ENCODE measurements at regions not wholly inside any gene's neighbourhood (a gene's known extent, or its start where the extent isn't known, plus 50 kb on each side); places are given as distances from the start of the nearest gene placed in this dataset.

- no peaks in the 10 kb centered on the region for H3K79me2 ChIP-seq (replicated peaks; ENCODE audit: insufficient read depth)
- H2AFZ ChIP-seq, result no peak overlapping the region
- H3F3A ChIP-seq (replicated peaks; ENCODE audit: low read depth), result no peaks in the 10 kb centered on the region
Observed at GRCh38 chr6:16974387-16974673, 127.5 kb upstream of the STMND1 start.

More at GRCh38 chr6:16974387-16974673, 127.5 kb upstream of the STMND1 start:
- H3K36me3 ChIP-seq (ENCODE audit: insufficient read depth), result no peaks in the 10 kb centered on the region
- DNase-seq (ENCODE audit: low spot score), result no peak
- no peaks in the 10 kb centered on the region for H3K4me1 ChIP-seq (ENCODE audit: insufficient read depth)
- no peak overlapping the region for H3K4me2 ChIP-seq
- Mint-ChIP-seq H3K36me3 (ENCODE audit: low read depth) (no peaks in the 10 kb centered on the region), H3K27ac (no peak overlapping the region), H3K4me3 (no peak overlapping the region), H3K27me3 (ENCODE audit: insufficient read depth, low read depth, poor library complexity) (no peaks in the 10 kb centered on the region), H3K4me1 (no peaks in the 10 kb centered on the region; the same call in 2 of the 3 replicates), H3K9me3 (no peaks in the 10 kb centered on the region)
- no peaks in the 10 kb centered on the region; the same call in 1 of the 2 replicates for H4K20me1 ChIP-seq (replicated peaks; ENCODE audit: insufficient read depth)
- no peak overlapping the region for H3K27ac ChIP-seq (ENCODE audit: low read depth)
- H3K27me3 ChIP-seq (ENCODE audit: insufficient read depth), result no peaks in the 10 kb centered on the region
- no peak for ATAC-seq
- no peaks in the 10 kb centered on the region for H3K9me2 ChIP-seq (ENCODE audit: insufficient read depth)
- H3K4me3 ChIP-seq, result no peak overlapping the region
- TF ChIP-seq, protein P1, sequence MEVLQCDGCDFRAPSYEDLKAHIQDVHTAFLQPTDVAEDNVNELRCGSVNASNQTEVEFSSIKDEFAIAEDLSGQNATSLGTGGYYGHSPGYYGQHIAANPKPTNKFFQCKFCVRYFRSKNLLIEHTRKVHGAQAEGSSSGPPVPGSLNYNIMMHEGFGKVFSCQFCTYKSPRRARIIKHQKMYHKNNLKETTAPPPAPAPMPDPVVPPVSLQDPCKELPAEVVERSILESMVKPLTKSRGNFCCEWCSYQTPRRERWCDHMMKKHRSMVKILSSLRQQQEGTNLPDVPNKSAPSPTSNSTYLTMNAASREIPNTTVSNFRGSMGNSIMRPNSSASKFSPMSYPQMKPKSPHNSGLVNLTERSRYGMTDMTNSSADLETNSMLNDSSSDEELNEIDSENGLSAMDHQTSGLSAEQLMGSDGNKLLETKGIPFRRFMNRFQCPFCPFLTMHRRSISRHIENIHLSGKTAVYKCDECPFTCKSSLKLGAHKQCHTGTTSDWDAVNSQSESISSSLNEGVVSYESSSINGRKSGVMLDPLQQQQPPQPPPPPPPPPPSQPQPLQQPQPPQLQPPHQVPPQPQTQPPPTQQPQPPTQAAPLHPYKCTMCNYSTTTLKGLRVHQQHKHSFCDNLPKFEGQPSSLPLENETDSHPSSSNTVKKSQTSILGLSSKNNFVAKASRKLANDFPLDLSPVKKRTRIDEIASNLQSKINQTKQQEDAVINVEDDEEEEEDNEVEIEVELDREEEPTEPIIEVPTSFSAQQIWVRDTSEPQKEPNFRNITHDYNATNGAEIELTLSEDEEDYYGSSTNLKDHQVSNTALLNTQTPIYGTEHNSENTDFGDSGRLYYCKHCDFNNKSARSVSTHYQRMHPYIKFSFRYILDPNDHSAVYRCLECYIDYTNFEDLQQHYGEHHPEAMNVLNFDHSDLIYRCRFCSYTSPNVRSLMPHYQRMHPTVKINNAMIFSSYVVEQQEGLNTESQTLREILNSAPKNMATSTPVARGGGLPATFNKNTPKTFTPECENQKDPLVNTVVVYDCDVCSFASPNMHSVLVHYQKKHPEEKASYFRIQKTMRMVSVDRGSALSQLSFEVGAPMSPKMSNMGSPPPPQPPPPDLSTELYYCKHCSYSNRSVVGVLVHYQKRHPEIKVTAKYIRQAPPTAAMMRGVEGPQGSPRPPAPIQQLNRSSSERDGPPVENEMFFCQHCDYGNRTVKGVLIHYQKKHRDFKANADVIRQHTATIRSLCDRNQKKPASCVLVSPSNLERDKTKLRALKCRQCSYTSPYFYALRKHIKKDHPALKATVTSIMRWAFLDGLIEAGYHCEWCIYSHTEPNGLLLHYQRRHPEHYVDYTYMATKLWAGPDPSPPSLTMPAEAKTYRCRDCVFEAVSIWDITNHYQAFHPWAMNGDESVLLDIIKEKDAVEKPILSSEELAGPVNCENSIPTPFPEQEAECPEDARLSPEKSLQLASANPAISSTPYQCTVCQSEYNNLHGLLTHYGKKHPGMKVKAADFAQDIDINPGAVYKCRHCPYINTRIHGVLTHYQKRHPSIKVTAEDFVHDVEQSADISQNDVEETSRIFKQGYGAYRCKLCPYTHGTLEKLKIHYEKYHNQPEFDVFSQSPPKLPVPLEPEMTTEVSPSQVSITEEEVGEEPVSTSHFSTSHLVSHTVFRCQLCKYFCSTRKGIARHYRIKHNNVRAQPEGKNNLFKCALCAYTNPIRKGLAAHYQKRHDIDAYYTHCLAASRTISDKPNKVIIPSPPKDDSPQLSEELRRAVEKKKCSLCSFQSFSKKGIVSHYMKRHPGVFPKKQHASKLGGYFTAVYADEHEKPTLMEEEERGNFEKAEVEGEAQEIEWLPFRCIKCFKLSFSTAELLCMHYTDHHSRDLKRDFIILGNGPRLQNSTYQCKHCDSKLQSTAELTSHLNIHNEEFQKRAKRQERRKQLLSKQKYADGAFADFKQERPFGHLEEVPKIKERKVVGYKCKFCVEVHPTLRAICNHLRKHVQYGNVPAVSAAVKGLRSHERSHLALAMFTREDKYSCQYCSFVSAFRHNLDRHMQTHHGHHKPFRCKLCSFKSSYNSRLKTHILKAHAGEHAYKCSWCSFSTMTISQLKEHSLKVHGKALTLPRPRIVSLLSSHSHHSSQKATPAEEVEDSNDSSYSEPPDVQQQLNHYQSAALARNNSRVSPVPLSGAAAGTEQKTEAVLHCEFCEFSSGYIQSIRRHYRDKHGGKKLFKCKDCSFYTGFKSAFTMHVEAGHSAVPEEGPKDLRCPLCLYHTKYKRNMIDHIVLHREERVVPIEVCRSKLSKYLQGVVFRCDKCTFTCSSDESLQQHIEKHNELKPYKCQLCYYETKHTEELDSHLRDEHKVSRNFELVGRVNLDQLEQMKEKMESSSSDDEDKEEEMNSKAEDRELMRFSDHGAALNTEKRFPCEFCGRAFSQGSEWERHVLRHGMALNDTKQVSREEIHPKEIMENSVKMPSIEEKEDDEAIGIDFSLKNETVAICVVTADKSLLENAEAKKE (CRISPR knock-in tag; IDR thresholded peaks at IDR 0.05), result no peak
- no peak for TF ChIP-seq CTCF (conservative IDR thresholded peaks at IDR 0.05; ENCODE audit: low read depth in 2 of 2)
- no peak for TF ChIP-seq JUNB (IDR thresholded peaks at IDR 0.05; ENCODE audit: unreplicated experiment)
- no peak for TF ChIP-seq ETS1 (IDR thresholded peaks at IDR 0.05)
- TF ChIP-seq EZH2 (IDR thresholded peaks at IDR 0.05; ENCODE audit: low read depth, unreplicated experiment), result no peak
- TF ChIP-seq ZNF114 (CRISPR knock-in tag; IDR thresholded peaks at IDR 0.05), result no peak
- no peak for TF ChIP-seq POLR2AphosphoS5 (IDR thresholded peaks at IDR 0.05; ENCODE audit: low read depth)
- TF ChIP-seq REST (IDR thresholded peaks at IDR 0.05; ENCODE audit: unreplicated experiment), result no peak
- TF ChIP-seq CREB1 (CRISPR knock-in tag; IDR thresholded peaks at IDR 0.05; ENCODE audit: low read depth), result no peak
- TF ChIP-seq NANOG (IDR thresholded peaks at IDR 0.05; ENCODE audit: borderline replicate concordance), result no peak

Measured in GM23338 (cell line).